Endothelial cell of umbilical vein (primary cell): ENCODE measurements at regions not wholly inside any gene's neighbourhood (a gene's known extent, or its start where the extent isn't known, plus 50 kb on each side); places are given as distances from the start of the nearest gene placed in this dataset.

Experiments
- BruUV-seq: library from RNA; stranded (reverse); fragments of 400-500 nt; replicated peaks from 2 replicates; lab custom pipeline; 2021; lab: Mats Ljungman, UMichigan
- CTCF ChIA-PET: fragments of 300-600, 350-600 bp; sonication (Branson Sonifier 250); formaldehyde crosslinking; loops from one replicate; lab custom pipeline; 2021; ENCODE audit warnings: antibody characterized with exemption, inconsistent platforms; lab: Charles Lee
- POLR2A ChIA-PET: fragments of 300-600, 350-600 bp; sonication (Branson Sonifier 250); formaldehyde crosslinking; loops from one replicate; lab custom pipeline; 2021; ENCODE audit warnings: antibody characterized with exemption, inconsistent platforms; lab: Charles Lee
- DNase-seq: peaks from one replicate; pipeline ENCODE4 v3.0.0-alpha.2; 2011; ENCODE audit warnings: low read depth, low spot score
- FAIRE-seq: peaks from 2 replicates; lab custom pipeline; 2011; peaks lifted over from hg19 to GRCh38; lab: Jason Lieb, UNC
- H2AFZ ChIP-seq: 2 replicates; pipeline ENCODE4 v1.6.0; 2012; ENCODE audit warnings: low read depth, low read length, control low read depth, inconsistent platforms
- H3K27ac ChIP-seq: 2 replicates; pipeline ENCODE4 v1.5.1; 2011; ENCODE audit warnings: low read depth, mild to moderate bottlenecking, control low read depth, low read length, moderate library complexity; ENCODE audit not compliant: insufficient read depth
- H3K27me3 ChIP-seq, 2 experiments: 2 replicates each; pipeline versions ENCODE4 v1.6.0 to v1.6.1; 2011; ENCODE audit warnings: low read length in 2 of 2, mixed read lengths in 1 of 2; ENCODE audit not compliant: control insufficient read depth in 2 of 2, insufficient read depth in 2 of 2
- H3K36me3 ChIP-seq, 2 experiments: 2 replicates in 1 of 2; 3 replicates in 1 of 2; pipeline ENCODE4 v1.5.1; 2011; ENCODE audit warnings: low read length in 2 of 2, mild to moderate bottlenecking in 1 of 2, moderate library complexity in 1 of 2; ENCODE audit not compliant: control insufficient read depth in 2 of 2, insufficient read depth in 2 of 2; ENCODE audit errors: extremely low read depth in 1 of 2
- H3K4me1 ChIP-seq: 3 replicates; pipeline ENCODE4 v1.5.1; 2011; ENCODE audit warnings: mild to moderate bottlenecking, low read length; ENCODE audit not compliant: control insufficient read depth, insufficient read depth; ENCODE audit errors: extremely low read depth
- H3K4me2 ChIP-seq: 2 replicates; pipeline ENCODE4 v1.6.1; 2011; ENCODE audit warnings: low read length, control low read depth, mixed read lengths; ENCODE audit not compliant: insufficient read depth
- H3K4me3 ChIP-seq, 3 experiments: fragments of 200-600 bp in 1 of 3; sonication (generic), shearing (Covaris generic) in 1 of 3; replicated peaks in 1 of 3; 2 replicates each; pipeline ENCODE4 v1.5.1; 2011 to 2016; ENCODE audit warnings: control low read depth in 3 of 3, low read length in 3 of 3, mild to moderate bottlenecking in 2 of 3, inconsistent platforms in 1 of 3, low read depth in 1 of 3, moderate library complexity in 1 of 3; ENCODE audit not compliant: insufficient read depth in 1 of 3
- H3K79me2 ChIP-seq: 2 replicates; pipeline ENCODE4 v1.6.0; 2012; ENCODE audit warnings: low read length, inconsistent platforms; ENCODE audit not compliant: control insufficient read depth, insufficient read depth
- H3K9ac ChIP-seq: replicated peaks from 2 replicates; pipeline ENCODE3; 2011; ENCODE audit warnings: low read length, control low read depth; ENCODE audit not compliant: insufficient read depth; ENCODE audit errors: extremely low read depth
- H3K9me1 ChIP-seq: replicated peaks from 3 replicates; pipeline ENCODE4 v1.6.0; 2011; ENCODE audit warnings: mild to moderate bottlenecking, low read length; ENCODE audit not compliant: control insufficient read depth, insufficient read depth; ENCODE audit errors: extremely low read depth
- H3K9me3 ChIP-seq: replicated peaks from 2 replicates; pipeline ENCODE4 v1.5.1; 2012; ENCODE audit warnings: low read length, inconsistent platforms; ENCODE audit not compliant: control insufficient read depth, insufficient read depth
- H4K20me1 ChIP-seq: replicated peaks from 2 replicates; pipeline ENCODE3; 2011; ENCODE audit warnings: mild to moderate bottlenecking, low read length; ENCODE audit not compliant: control insufficient read depth, insufficient read depth; ENCODE audit errors: extremely low read depth
- EZH2 ChIP-seq: IDR thresholded peaks from 2 replicates; pipeline ENCODE4 v1.6.1; 2012; ENCODE audit warnings: borderline replicate concordance, low read depth, mild to moderate bottlenecking, moderate library complexity, low read length, inconsistent platforms; ENCODE audit not compliant: severe bottlenecking
- FOS ChIP-seq: IDR thresholded peaks from 2 replicates; pipeline ENCODE4 v1.6.1; 2011; ENCODE audit warnings: mild to moderate bottlenecking, low read length, moderate library complexity, borderline replicate concordance; ENCODE audit not compliant: insufficient read depth
- GATA2 ChIP-seq: IDR thresholded peaks from 2 replicates; pipeline ENCODE4 v1.7.0; 2011; ENCODE audit warnings: low read depth, mild to moderate bottlenecking, moderate library complexity, mixed read lengths, low read length; ENCODE audit not compliant: insufficient read length, insufficient read depth
- JUN ChIP-seq: IDR thresholded peaks from 2 replicates; pipeline ENCODE4 v1.6.1; 2011; ENCODE audit warnings: borderline replicate concordance, low read depth; ENCODE audit not compliant: insufficient read length, insufficient read depth
- MYC ChIP-seq: IDR thresholded peaks from one replicate; pipeline ENCODE4 v1.6.1; 2011; ENCODE audit warnings: mild to moderate bottlenecking, low read depth, low read length
- POLR2A ChIP-seq: IDR thresholded peaks from 2 replicates; pipeline ENCODE4 v1.6.1; 2012; ENCODE audit warnings: low read depth, mild to moderate bottlenecking, control low read depth, low read length
- POLR2AphosphoS5 ChIP-seq: IDR thresholded peaks from 2 replicates; pipeline ENCODE4 v1.6.1; 2012; ENCODE audit warnings: low read depth, mild to moderate bottlenecking, control low read depth, low read length, moderate library complexity; ENCODE audit not compliant: insufficient read depth
- dilution Hi-C: fragments of 300-500 bp; cut with MboI; formaldehyde crosslinking; loops from one replicate; pipeline ENCODE4 v1.15.0; 2019; ENCODE audit warnings: low sequenced_read_pairs; ENCODE audit not compliant: extremely low pct_ligation_motif_present
- intact Hi-C: fragments of 100-400 bp; cut with micrococcal nuclease; formaldehyde crosslinking; loops from one replicate; pipeline ENCODE4 v1.10.0; 2022
- TF ChIP-seq, protein P1 (sequence below), 2 donors: IDR thresholded peaks; 1 replicate in 1 of 2; 2 replicates in 1 of 2; pipeline ENCODE4 v1.5.1; 2011; ENCODE audit warnings: low read length in 2 of 2, mild to moderate bottlenecking in 2 of 2, moderate library complexity in 2 of 2, control low read depth in 1 of 2, inconsistent platforms in 1 of 2, low read depth in 1 of 2; ENCODE audit not compliant: insufficient read depth in 1 of 2; ENCODE audit errors: extremely low read depth in 1 of 2
- TF ChIP-seq, protein P2 (sequence below): IDR thresholded peaks from 2 replicates; pipeline ENCODE4 v1.6.1; 2011; ENCODE audit not compliant: insufficient read depth, insufficient read length

DNA sequence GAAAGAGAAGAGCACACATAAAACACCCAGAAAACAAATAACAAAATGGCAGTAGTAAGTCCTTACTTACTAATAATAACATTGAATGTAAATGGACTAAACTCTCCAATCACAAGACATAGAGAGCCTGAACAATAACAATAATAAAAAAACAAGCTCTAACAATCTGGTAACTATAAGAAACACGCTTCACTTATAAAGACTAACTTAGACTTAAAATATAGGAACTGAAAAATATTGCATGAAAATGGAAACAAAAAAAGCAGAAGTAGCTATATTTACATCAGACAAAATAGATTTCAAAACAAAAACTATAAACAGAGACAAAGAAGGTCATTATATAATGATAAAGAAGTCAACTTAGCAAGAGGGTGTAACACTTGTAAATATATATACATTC lies 83.1 kb upstream of the LYPLAL1 start:
- Histone ChIP-seq H3K27me3 (no peaks in the 10 kb centered on the region), H3K79me2 (no peaks in the 10 kb centered on the region), H4K20me1 (no peaks in the 10 kb centered on the region), H3K9me3 (no peaks in the 10 kb centered on the region), H3K4me2 (no peak overlapping the region), H3K9me1 (no peaks in the 10 kb centered on the region), H3K9ac (no peak overlapping the region), H3K4me3 (no peak overlapping the region), H3K4me1 (no peaks in the 10 kb centered on the region), H3K27ac (no peak overlapping the region), H2AFZ (no peak overlapping the region), H3K36me3 (no peaks in the 10 kb centered on the region)
- TF ChIP-seq MYC: no peak
- TF ChIP-seq, protein P1, sequence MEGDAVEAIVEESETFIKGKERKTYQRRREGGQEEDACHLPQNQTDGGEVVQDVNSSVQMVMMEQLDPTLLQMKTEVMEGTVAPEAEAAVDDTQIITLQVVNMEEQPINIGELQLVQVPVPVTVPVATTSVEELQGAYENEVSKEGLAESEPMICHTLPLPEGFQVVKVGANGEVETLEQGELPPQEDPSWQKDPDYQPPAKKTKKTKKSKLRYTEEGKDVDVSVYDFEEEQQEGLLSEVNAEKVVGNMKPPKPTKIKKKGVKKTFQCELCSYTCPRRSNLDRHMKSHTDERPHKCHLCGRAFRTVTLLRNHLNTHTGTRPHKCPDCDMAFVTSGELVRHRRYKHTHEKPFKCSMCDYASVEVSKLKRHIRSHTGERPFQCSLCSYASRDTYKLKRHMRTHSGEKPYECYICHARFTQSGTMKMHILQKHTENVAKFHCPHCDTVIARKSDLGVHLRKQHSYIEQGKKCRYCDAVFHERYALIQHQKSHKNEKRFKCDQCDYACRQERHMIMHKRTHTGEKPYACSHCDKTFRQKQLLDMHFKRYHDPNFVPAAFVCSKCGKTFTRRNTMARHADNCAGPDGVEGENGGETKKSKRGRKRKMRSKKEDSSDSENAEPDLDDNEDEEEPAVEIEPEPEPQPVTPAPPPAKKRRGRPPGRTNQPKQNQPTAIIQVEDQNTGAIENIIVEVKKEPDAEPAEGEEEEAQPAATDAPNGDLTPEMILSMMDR (IDR thresholded peaks at IDR 0.05; ENCODE audit: extremely low read depth in 1 of 2, insufficient read depth in 1 of 2, low read depth in 1 of 2, low read length in 2 of 2): no peak
- no peak for TF ChIP-seq JUN
- no peak for TF ChIP-seq POLR2A
- TF ChIP-seq POLR2AphosphoS5: no peak
- TF ChIP-seq, protein P2, sequence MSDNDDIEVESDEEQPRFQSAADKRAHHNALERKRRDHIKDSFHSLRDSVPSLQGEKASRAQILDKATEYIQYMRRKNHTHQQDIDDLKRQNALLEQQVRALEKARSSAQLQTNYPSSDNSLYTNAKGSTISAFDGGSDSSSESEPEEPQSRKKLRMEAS: no peak
- no peak for TF ChIP-seq FOS
- no peak for TF ChIP-seq GATA2
- no peak for TF ChIP-seq EZH2
- DNase-seq: no peak
- ChIA-PET CTCF (interaction anchor here (0.9 kb wide), 1 partner anchor 12 kb away, joined by 3 read pairs; no protein-coding TSS in a partner anchor), POLR2A (no interaction called here)
- dilution Hi-C loops (no loop called here), intact Hi-C loops (no loop called here)
- no peak for FAIRE-seq
- no TSS peak for BruUV-seq
